Ishikawa (cell line): ENCODE measurements at regions not wholly inside any gene's neighbourhood (a gene's known extent, or its start where the extent isn't known, plus 50 kb on each side); places are given as distances from the start of the nearest gene placed in this dataset.

Experiments used
- CEBPB ChIP-seq: IDR thresholded peaks from 2 replicates; pipeline ENCODE4 v1.6.1; 2012
- CREB1 ChIP-seq: IDR thresholded peaks from 2 replicates; pipeline ENCODE4 v1.6.1; 2012; ENCODE audit warnings: low read depth
- EGR1 ChIP-seq: IDR thresholded peaks from 2 replicates; pipeline ENCODE4 v1.6.1; 2012
- EP300 ChIP-seq: IDR thresholded peaks from 2 replicates; pipeline ENCODE4 v1.6.1; 2012; ENCODE audit warnings: borderline replicate concordance
- FOXM1 ChIP-seq: IDR thresholded peaks from 2 replicates; pipeline ENCODE4 v1.6.1; 2012; ENCODE audit warnings: low read depth, borderline replicate concordance
- NFIC ChIP-seq: IDR thresholded peaks from 2 replicates; pipeline ENCODE4 v1.6.1; 2012
- RAD21 ChIP-seq: IDR thresholded peaks from 2 replicates; pipeline ENCODE4 v1.6.1; 2012; ENCODE audit warnings: low read depth
- TAF1 ChIP-seq: IDR thresholded peaks from 2 replicates; pipeline ENCODE4 v1.6.1; 2012; ENCODE audit warnings: low read depth, mild to moderate bottlenecking
- TCF12 ChIP-seq: IDR thresholded peaks from 2 replicates; pipeline ENCODE4 v1.6.1; 2012; ENCODE audit warnings: low read depth
- TEAD4 ChIP-seq: IDR thresholded peaks from 2 replicates; pipeline ENCODE4 v1.6.1; 2012
- YY1 ChIP-seq: IDR thresholded peaks from 2 replicates; pipeline ENCODE4 v1.6.1; 2012; ENCODE audit warnings: low read depth
- ZBTB7A ChIP-seq: IDR thresholded peaks from 2 replicates; pipeline ENCODE4 v1.6.1; 2012; ENCODE audit warnings: low read depth
- TF ChIP-seq, protein P1 (sequence below): IDR thresholded peaks from 2 replicates; pipeline ENCODE4 v1.6.1; 2012; ENCODE audit warnings: low read depth, mild to moderate bottlenecking
- TF ChIP-seq, protein P2 (sequence below): IDR thresholded peaks from 2 replicates; pipeline ENCODE4 v1.6.1; 2012
- TF ChIP-seq, protein P3 (sequence below): IDR thresholded peaks from 2 replicates; pipeline ENCODE4 v1.6.1; 2012

DNA sequence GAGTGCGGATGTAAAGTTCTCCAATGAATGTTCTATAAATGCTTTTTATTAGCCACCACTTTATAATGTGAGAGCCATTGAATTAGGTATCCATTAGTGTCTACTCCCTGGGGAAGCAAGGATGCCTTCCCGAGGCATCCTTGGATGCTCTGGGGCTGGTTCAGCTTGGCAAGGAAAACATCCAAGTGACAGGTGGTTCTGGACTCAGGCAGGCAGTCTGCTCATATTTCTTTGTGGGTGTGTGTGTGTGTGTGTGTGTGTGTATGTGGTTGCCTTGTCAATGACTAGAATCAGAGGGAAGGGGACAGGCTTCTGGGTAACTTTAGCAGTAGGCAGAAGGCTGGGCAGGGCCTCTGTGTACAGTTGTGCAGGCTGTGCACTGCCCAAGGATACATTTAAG lies 149.2 kb downstream of the TSN start:
- TF ChIP-seq EP300 (no peak), CREB1 (no peak)

DNA sequence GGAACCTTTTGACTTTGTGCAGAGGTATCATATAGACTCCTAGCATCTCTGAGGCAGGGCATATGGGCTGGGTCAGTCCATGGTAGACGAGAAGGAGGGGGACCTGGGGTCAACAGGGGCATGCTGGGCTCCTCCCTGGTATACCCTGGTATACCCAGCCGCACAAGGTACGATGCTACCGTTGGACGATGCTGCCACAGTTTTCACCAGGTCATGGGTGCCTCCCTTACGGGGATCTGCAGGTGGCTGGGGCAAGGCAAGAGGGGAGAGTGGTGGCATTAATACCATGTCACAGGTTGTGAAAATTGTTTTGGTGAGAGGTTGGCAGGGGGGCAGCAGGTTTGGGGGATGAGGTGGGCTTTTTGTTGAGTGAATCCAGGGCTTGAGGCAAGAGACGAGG lies 149.8 kb downstream of the TSN start:
- TF ChIP-seq CEBPB (no peak), ZBTB7A (no peak)
- TF ChIP-seq, protein P1, sequence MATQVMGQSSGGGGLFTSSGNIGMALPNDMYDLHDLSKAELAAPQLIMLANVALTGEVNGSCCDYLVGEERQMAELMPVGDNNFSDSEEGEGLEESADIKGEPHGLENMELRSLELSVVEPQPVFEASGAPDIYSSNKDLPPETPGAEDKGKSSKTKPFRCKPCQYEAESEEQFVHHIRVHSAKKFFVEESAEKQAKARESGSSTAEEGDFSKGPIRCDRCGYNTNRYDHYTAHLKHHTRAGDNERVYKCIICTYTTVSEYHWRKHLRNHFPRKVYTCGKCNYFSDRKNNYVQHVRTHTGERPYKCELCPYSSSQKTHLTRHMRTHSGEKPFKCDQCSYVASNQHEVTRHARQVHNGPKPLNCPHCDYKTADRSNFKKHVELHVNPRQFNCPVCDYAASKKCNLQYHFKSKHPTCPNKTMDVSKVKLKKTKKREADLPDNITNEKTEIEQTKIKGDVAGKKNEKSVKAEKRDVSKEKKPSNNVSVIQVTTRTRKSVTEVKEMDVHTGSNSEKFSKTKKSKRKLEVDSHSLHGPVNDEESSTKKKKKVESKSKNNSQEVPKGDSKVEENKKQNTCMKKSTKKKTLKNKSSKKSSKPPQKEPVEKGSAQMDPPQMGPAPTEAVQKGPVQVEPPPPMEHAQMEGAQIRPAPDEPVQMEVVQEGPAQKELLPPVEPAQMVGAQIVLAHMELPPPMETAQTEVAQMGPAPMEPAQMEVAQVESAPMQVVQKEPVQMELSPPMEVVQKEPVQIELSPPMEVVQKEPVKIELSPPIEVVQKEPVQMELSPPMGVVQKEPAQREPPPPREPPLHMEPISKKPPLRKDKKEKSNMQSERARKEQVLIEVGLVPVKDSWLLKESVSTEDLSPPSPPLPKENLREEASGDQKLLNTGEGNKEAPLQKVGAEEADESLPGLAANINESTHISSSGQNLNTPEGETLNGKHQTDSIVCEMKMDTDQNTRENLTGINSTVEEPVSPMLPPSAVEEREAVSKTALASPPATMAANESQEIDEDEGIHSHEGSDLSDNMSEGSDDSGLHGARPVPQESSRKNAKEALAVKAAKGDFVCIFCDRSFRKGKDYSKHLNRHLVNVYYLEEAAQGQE: no peak

DNA sequence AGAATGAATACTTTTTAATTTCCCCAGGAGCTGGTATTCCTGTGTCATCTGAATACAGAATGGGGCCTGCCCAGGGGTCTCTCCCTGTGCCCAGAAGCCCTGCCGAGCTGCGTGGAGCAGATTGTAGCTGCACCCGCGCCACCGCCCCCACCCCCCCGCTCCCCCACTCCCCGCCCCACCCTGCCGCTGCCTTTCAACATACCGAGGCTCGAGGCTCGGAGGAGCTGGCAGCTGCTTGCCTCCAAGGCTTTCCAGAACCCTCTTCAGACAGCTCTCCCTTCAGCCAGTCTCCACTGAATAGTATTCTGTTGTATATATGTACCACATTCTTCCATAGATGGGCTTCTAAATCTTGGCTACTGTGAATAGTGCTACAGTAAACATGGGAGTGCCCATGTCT lies 150.7 kb downstream of the TSN start:
- TF ChIP-seq, protein P2, sequence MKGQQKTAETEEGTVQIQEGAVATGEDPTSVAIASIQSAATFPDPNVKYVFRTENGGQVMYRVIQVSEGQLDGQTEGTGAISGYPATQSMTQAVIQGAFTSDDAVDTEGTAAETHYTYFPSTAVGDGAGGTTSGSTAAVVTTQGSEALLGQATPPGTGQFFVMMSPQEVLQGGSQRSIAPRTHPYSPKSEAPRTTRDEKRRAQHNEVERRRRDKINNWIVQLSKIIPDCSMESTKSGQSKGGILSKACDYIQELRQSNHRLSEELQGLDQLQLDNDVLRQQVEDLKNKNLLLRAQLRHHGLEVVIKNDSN: no peak
- no peak for TF ChIP-seq CREB1
- TF ChIP-seq EGR1: no peak

DNA sequence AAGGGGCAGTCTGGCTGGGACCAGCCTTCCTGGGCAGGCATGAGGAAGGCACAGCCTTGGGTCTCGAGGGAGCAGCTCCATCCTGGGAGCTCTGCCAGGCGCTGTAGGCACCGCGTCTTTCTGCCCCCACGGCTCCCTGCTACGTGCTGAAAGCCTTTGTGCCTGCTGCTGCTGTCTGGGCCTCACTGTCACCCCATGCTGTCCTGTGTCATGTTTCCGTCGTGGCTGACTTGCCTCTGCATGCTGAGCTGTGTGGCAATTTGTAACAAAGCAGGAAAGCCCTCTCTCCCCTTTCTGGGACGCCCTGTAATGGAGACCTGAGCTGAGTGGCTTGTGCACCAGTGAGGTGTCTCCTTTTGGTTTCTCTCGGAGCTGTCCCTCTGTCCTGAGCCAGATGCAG lies 152.5 kb downstream of the TSN start:
- TF ChIP-seq RAD21 (peak; percentile 15; the same call in 1 of the 2 replicates), ZBTB7A (no peak), TEAD4 (peak; percentile 43; the same call in 1 of the 2 replicates), EP300 (peak; percentile 83), YY1 (no peak), NFIC (peak; percentile 68), TAF1 (no peak), TCF12 (peak; percentile 79), EGR1 (no peak), FOXM1 (peak; percentile 41; the same call in 1 of the 2 replicates), CREB1 (no peak), CEBPB (peak; percentile 78)
- TF ChIP-seq, protein P1: no peak
- TF ChIP-seq, protein P2: no peak
- TF ChIP-seq, protein P3, sequence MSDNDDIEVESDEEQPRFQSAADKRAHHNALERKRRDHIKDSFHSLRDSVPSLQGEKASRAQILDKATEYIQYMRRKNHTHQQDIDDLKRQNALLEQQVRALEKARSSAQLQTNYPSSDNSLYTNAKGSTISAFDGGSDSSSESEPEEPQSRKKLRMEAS: peak; percentile 66

DNA sequence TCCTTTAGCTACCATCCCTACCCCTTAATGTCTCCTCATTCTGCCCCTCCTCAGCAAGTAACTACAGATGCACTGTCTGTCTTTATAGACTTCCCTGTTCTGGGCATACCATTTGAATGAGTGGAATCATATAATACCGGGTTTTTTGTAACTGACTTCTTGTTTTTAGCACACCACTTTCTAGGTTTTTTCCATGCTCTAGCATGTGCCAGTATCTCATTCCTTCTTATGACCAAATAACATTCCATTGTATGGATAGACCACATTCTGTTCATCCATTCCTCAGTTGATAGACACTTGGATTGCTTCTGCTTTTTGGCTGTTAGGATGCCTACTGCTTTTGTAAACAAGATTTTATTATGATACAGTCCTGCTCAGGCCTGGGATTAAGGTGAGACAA lies 154.7 kb downstream of the TSN start:
- TF ChIP-seq RAD21 (no peak), CREB1 (no peak), TEAD4 (no peak), EP300 (no peak), CEBPB (no peak), TAF1 (no peak), YY1 (no peak), NFIC (no peak), TCF12 (no peak)
- TF ChIP-seq, protein P1: no peak

DNA sequence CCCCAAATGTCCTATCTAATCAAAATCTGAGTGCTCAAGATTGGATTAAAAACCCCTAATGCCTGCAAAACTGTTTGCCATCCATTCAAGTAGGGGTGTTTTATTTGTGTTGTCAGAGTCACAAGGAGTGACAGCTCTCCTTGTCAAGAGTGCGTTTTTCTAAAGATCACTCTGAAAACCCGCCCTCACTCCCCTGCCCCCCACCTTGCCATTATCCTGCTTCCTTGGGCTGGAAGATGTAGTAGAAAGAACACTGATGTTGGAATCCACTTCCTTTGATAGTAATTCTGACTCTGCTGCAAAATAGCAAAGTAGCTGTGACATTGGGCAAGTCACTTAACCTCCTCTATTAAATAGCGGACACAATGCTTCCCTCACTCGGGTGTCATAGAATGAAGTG lies 155.6 kb downstream of the TSN start:
- TF ChIP-seq, protein P2: no peak
- TF ChIP-seq ZBTB7A: no peak
- no peak for TF ChIP-seq TAF1
- TF ChIP-seq RAD21: no peak
- no peak for TF ChIP-seq TCF12
- no peak for TF ChIP-seq TEAD4
- no peak for TF ChIP-seq EP300
- no peak for TF ChIP-seq FOXM1
- TF ChIP-seq, protein P1: no peak
- no peak for TF ChIP-seq CREB1
- no peak for TF ChIP-seq NFIC
- TF ChIP-seq, protein P3: no peak
- no peak for TF ChIP-seq CEBPB
- no peak for TF ChIP-seq EGR1
- no peak for TF ChIP-seq YY1
